Left lung (tissue), 4 donors: ENCODE measurements at regions not wholly inside any gene's neighbourhood (a gene's known extent, or its start where the extent isn't known, plus 50 kb on each side); places are given as distances from the start of the nearest gene placed in this dataset.

Experiments used
- ATAC-seq: fragments of 200-7000 bp; cut with Tn5 transposase; one replicate; pipeline ENCODE4 v1.9.1; 2020; ENCODE audit warnings: moderate library complexity
- DNase-seq, 4 donors: peaks; one replicate each; pipeline ENCODE4 v3.0.0-alpha.2; 2013 to 2020
- H3K27ac ChIP-seq, 2 donors: fragments of 200-600 bp; sonication (generic) in 1 of 2; one replicate each; pipeline versions ENCODE4 v1.5.0 to v1.8.0; 2020 to 2021
- H3K27me3 ChIP-seq, 2 donors: fragments of 200-600 bp; sonication (generic) in 1 of 2; one replicate each; pipeline versions ENCODE4 v1.5.0 to v1.8.0; 2020 to 2021
- H3K36me3 ChIP-seq, 2 donors: fragments of 200-600 bp; sonication (generic) in 1 of 2; one replicate each; pipeline versions ENCODE4 v1.5.0 to v1.8.0; 2020 to 2021
- H3K4me1 ChIP-seq, 2 donors: fragments of 200-600 bp; one replicate each; pipeline ENCODE4 v1.8.0; 2021
- H3K4me3 ChIP-seq, 2 donors: fragments of 200-600 bp; sonication (generic) in 1 of 2; one replicate each; pipeline versions ENCODE4 v1.5.0 to v1.8.0; 2020 to 2021; ENCODE audit warnings: mild to moderate bottlenecking in 1 of 2
- H3K9me3 ChIP-seq, 2 donors: fragments of 200-600 bp; sonication (generic) in 1 of 2; one replicate each; pipeline versions ENCODE4 v1.5.0 to v1.8.0; 2020 to 2021
- CTCF ChIP-seq, 2 donors: fragments of 200-600 bp; sonication (generic) in 1 of 2; IDR thresholded peaks; one replicate each; pipeline versions ENCODE4 v1.5.0 to v1.8.0; 2021; ENCODE audit warnings: antibody characterized with exemption in 2 of 2
- intact Hi-C, 2 donors: fragments of 100-400 bp; cut with DNase I; formaldehyde crosslinking; loops; one replicate each; pipeline versions ENCODE4 v1.11.2 to v1.14.2; 2022
- donor health status: DM: no; HTN: yes; CAD: no.
- donor health status: DM: no; HTN: no; CAD: no.

GRCh38 chr9:86751956-86752355 lies 195.3 kb downstream of the GAS1 start:
- Histone ChIP-seq H3K4me1 (no peaks in the 10 kb centered on the region), H3K4me3 (no peak overlapping the region), H3K27ac (no peak overlapping the region), H3K9me3 (no peaks in the 10 kb centered on the region), H3K36me3 (no peaks in the 10 kb centered on the region), H3K27me3 (peaks cover 0 to 18% of the 10 kb centered on the region in 2 donors)
- no peak for ATAC-seq
- TF ChIP-seq CTCF (IDR thresholded peaks at IDR 0.05) = no peak
- no peak for DNase-seq
- intact Hi-C loops = no loop called here

GRCh38 chr9:86751207-86751606 lies 196.1 kb downstream of the GAS1 start:
- H3K27ac ChIP-seq = no peak overlapping the region
- no peak for ATAC-seq
- DNase-seq = no peak

GRCh38 chr9:86749894-86750255 lies 197.4 kb downstream of the GAS1 start:
- TF ChIP-seq CTCF (IDR thresholded peaks at IDR 0.05) = no peak
- intact Hi-C loops = no loop called here
- ATAC-seq (no peak), DNase-seq (peak in 1 of 4 donors; percentile 67)
- H3K36me3 ChIP-seq = no peaks in the 10 kb centered on the region
- peaks cover 0 to 6% of the 10 kb centered on the region in 2 donors for H3K27me3 ChIP-seq
- no peaks in the 10 kb centered on the region for H3K9me3 ChIP-seq
- H3K4me1 ChIP-seq = no peaks in the 10 kb centered on the region
- no peak overlapping the region for H3K27ac ChIP-seq
- H3K4me3 ChIP-seq = no peak overlapping the region

More at GRCh38 chr9:86751207-86751606, 196.1 kb downstream of the GAS1 start:
- no peaks in the 10 kb centered on the region for H3K4me1 ChIP-seq
- peaks cover 0 to 14% of the 10 kb centered on the region in 2 donors for H3K27me3 ChIP-seq
- no peak overlapping the region for H3K4me3 ChIP-seq
- no peaks in the 10 kb centered on the region for H3K9me3 ChIP-seq
- no peak for TF ChIP-seq CTCF (IDR thresholded peaks at IDR 0.05)
- intact Hi-C loops = no loop called here
- H3K36me3 ChIP-seq = no peaks in the 10 kb centered on the region

- H3K27me3 ChIP-seq = peaks cover 0 to 6% of the 10 kb centered on the region in 2 donors
These were observed 198.0 kb downstream of the GAS1 start for GRCh38 chr9:86749161-86749893.

GRCh38 chr9:86747711-86748110 lies 199.6 kb downstream of the GAS1 start:
- no peak overlapping the region for H3K4me3 ChIP-seq
- H3K27ac ChIP-seq = no peak overlapping the region
- peaks cover 0 to 6% of the 10 kb centered on the region in 2 donors for H3K27me3 ChIP-seq
- H3K36me3 ChIP-seq = no peaks in the 10 kb centered on the region
- intact Hi-C loops = no loop called here
- ATAC-seq (no peak), DNase-seq (no peak)
- H3K4me1 ChIP-seq = no peaks in the 10 kb centered on the region
- TF ChIP-seq CTCF (IDR thresholded peaks at IDR 0.05) = no peak
- H3K9me3 ChIP-seq = no peaks in the 10 kb centered on the region

More at GRCh38 chr9:86749161-86749893, 198.0 kb downstream of the GAS1 start:
- intact Hi-C loops = no loop called here
- Histone ChIP-seq H3K9me3 (no peaks in the 10 kb centered on the region), H3K4me3 (no peak overlapping the region), H3K36me3 (no peaks in the 10 kb centered on the region), H3K4me1 (no peaks in the 10 kb centered on the region), H3K27ac (no peak overlapping the region)
- ATAC-seq = no peak
- DNase-seq = peak in 1 of 4 donors; percentile 42
- no peak for TF ChIP-seq CTCF (IDR thresholded peaks at IDR 0.05)
